Karpas-422 (cell line): ENCODE measurements at regions not wholly inside any gene's neighbourhood (a gene's known extent, or its start where the extent isn't known, plus 50 kb on each side); places are given as distances from the start of the nearest gene placed in this dataset.
"Not testable (repeated sequence)": the region's sequence is repeated elsewhere in the genome, so short reads cannot be mapped to it uniquely, and the experiment has no call there.

Experiments
- DNase-seq: peaks from one replicate; pipeline ENCODE4 v3.0.0-alpha.2; 2015
- H2AFZ ChIP-seq: fragments of 200-600 bp; sonication (generic); 2 replicates; pipeline ENCODE4 v1.6.1; 2014; ENCODE audit warnings: antibody characterized with exemption, low read length, mixed read lengths
- H3K27ac ChIP-seq: fragments of 200-600 bp; sonication (generic); 2 replicates; pipeline ENCODE4 v1.5.1; 2014; ENCODE audit warnings: mild to moderate bottlenecking, low read length, moderate library complexity
- H3K27me3 ChIP-seq: fragments of 200-600 bp; sonication (generic); 2 replicates; pipeline ENCODE4 v1.6.1; 2014; ENCODE audit warnings: low read length, mixed read lengths
- H3K36me3 ChIP-seq: fragments of 200-600 bp; sonication (generic); 2 replicates; pipeline ENCODE4 v1.6.1; 2014; ENCODE audit warnings: low read length, mixed read lengths; ENCODE audit not compliant: insufficient read depth
- H3K4me1 ChIP-seq: fragments of 200-600 bp; sonication (generic); 2 replicates; pipeline ENCODE4 v1.6.1; 2014; ENCODE audit warnings: mild to moderate bottlenecking, low read length, mixed read lengths
- H3K4me2 ChIP-seq: fragments of 200-600 bp; sonication (generic); 2 replicates; pipeline ENCODE4 v1.6.1; 2014; ENCODE audit warnings: low read length, low read depth, mild to moderate bottlenecking; ENCODE audit not compliant: poor library complexity, severe bottlenecking
- H3K4me3 ChIP-seq: fragments of 200-600 bp; sonication (generic); 2 replicates; pipeline ENCODE4 v1.5.1; 2014; ENCODE audit warnings: mild to moderate bottlenecking, antibody characterized with exemption, low read length, mixed read lengths
- H3K79me2 ChIP-seq: fragments of 200-600 bp; sonication (generic); 2 replicates; pipeline ENCODE4 v1.6.1; 2014; ENCODE audit warnings: mild to moderate bottlenecking, low read length, mixed read lengths
- H3K9ac ChIP-seq: fragments of 200-600 bp; sonication (generic); 2 replicates; pipeline ENCODE4 v1.6.0; 2014; ENCODE audit warnings: low read length
- H3K9me2 ChIP-seq: fragments of 200-600 bp; sonication (generic), shearing (Covaris generic); replicated peaks from 2 replicates; pipeline ENCODE4 v1.6.0; 2014; ENCODE audit warnings: mild to moderate bottlenecking, low read length, moderate library complexity; ENCODE audit not compliant: insufficient read depth
- H3K9me3 ChIP-seq: fragments of 300-700, 200-600 bp; sonication (generic); 2 replicates; pipeline ENCODE4 v1.6.1; 2014; ENCODE audit warnings: low read length, mixed read lengths
- H4K20me1 ChIP-seq: fragments of 200-600 bp; sonication (generic); 2 replicates; pipeline ENCODE4 v1.6.1; 2014; ENCODE audit warnings: mild to moderate bottlenecking, antibody characterized with exemption, low read length, low read depth; ENCODE audit not compliant: insufficient read depth

DNA sequence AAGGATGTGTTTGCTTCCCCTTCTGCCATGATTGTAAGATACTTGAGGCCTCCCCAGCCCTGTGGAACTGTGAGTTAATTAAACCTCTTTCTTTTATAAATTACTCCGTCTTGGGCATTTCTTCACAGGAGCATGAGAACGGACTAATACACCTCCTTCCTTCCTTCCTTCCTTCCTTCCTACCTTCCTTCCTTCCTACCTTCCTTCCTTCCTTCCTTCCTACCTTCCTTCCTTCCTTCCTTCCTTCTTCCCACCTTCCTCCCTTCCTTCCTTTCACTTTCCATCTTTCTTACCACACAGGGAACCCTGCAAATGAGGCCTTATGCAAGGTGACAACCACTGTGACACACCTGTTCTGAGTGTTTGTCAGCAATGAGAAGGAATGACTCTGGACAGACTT lies 141.3 kb upstream of the EXOC2 start:
- H3K27me3 ChIP-seq = no peaks in the 10 kb centered on the region
- H3K79me2 ChIP-seq = no peaks in the 10 kb centered on the region
- H4K20me1 ChIP-seq = no peaks in the 10 kb centered on the region
- no peak overlapping the region for H3K9ac ChIP-seq
- H3K27ac ChIP-seq = no peak overlapping the region
- H3K36me3 ChIP-seq = no peaks in the 10 kb centered on the region
- no peak overlapping the region for H3K4me3 ChIP-seq
- H3K9me2 ChIP-seq = no peaks in the 10 kb centered on the region
- no peaks in the 10 kb centered on the region for H3K4me1 ChIP-seq
- H3K4me2 ChIP-seq = no peak overlapping the region
- DNase-seq = no peak
- no peaks in the 10 kb centered on the region for H3K9me3 ChIP-seq
- no peak overlapping the region for H2AFZ ChIP-seq

DNA sequence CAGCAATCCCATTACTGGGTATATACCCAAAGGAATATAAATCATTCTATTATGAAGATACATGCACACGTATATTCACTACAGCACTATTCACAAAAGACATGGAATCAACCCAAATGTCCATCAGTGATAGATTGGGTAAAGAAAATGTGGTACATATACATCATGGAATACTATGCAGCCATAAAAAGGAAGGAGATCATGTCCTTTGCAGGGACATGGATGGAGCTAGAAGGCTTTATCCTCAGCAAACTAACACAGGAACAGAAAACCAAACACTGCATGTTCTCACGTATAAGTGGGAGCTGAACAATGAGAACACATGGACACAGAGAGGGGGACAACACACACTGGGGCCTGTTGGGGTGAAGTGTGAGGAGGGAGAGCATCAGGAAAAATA lies 139.9 kb upstream of the EXOC2 start:
- not testable (repeated sequence) for H4K20me1 ChIP-seq, H3K9ac ChIP-seq, H3K4me2 ChIP-seq, H3K9me3 ChIP-seq, H3K4me3 ChIP-seq, H3K9me2 ChIP-seq, DNase-seq, H3K4me1 ChIP-seq, H3K27ac ChIP-seq, H2AFZ ChIP-seq, H3K27me3 ChIP-seq, H3K36me3 ChIP-seq, H3K79me2 ChIP-seq

DNA sequence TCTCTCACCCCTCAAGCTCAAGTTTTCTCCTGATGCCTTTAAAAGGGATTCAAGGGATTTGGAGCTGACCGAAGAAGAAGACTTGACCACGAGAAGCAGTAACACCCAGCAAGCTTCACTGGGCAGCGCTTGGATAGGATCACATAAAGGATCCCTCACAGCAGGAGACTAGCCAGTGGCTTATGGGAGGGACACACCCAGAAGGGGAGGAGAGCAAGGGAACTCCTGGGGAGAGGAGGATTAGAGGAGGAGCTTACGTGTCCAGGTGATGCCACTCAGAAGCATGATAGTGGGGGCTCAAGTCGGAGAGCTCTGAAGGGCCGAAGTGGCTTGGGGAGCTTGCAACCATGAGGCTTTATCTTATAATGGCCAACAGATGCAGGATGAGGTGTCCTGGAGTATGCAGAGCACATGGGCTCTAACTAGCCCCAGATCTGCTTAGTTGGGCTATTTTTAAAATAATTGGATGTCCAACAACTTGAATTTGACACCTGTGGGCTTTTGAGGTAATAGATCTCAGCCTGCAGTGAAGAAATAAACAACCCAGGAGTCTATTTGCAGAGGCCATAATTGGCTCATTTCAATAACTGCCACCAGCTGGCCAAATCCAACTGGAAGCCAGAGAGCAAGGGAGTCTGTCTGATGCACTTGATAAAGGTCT lies 137.9 kb upstream of the EXOC2 start:
- no peaks in the 10 kb centered on the region for H3K27me3 ChIP-seq
- H2AFZ ChIP-seq = no peak overlapping the region
- H3K79me2 ChIP-seq = no peaks in the 10 kb centered on the region
- no peaks in the 10 kb centered on the region for H3K9me2 ChIP-seq
- no peak overlapping the region for H3K27ac ChIP-seq
- no peaks in the 10 kb centered on the region for H3K36me3 ChIP-seq
- no peaks in the 10 kb centered on the region for H4K20me1 ChIP-seq
- H3K9ac ChIP-seq = no peak overlapping the region
- no peak for DNase-seq
- H3K4me3 ChIP-seq = no peak overlapping the region
- H3K4me2 ChIP-seq = no peak overlapping the region
- no peaks in the 10 kb centered on the region for H3K9me3 ChIP-seq
- no peaks in the 10 kb centered on the region for H3K4me1 ChIP-seq

DNA sequence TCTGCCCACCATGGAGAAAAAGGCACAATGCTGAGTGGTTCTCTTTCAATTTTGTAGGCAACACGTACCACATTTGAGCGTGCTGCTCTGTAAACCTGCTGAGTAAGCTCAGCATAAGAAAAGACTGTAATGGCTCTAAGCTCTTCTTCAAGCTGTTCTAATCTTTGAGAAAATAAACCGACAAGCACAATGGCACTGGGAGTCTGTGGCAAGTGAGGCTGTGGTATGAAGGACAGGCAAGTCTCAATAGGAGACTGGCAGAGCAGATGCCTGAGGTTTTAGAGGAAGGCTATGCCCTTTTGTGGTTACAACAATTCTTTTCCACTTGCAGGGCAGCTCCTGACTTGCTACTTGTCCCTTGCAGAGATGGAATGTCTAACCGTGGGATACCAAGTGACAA lies 136.7 kb upstream of the EXOC2 start:
- Histone ChIP-seq H2AFZ (no peak overlapping the region), H3K4me2 (no peak overlapping the region), H3K79me2 (no peaks in the 10 kb centered on the region), H3K4me1 (no peaks in the 10 kb centered on the region), H3K36me3 (no peaks in the 10 kb centered on the region), H4K20me1 (no peaks in the 10 kb centered on the region), H3K27ac (no peak overlapping the region), H3K9me3 (no peaks in the 10 kb centered on the region), H3K27me3 (no peaks in the 10 kb centered on the region), H3K4me3 (no peak overlapping the region), H3K9me2 (no peaks in the 10 kb centered on the region), H3K9ac (no peak overlapping the region)
- no peak for DNase-seq

DNA sequence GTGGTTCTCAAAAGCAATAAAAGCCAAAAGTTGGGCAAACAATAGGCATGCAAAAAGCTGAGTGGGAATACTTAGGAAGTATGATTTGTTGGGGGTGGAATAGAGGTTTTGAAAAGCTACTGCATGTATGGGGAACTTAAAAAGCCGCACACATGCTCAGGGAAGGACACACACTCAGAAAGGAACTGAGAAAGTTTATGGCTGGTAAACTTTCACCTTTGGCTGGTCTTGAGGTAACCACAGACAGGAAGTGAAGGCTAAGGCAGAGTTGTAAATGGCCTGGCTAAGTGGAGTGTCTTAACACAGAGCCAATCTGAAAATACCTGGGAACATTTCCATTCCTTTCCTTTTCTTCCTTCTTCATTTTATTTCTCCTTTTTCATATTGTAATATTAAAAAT lies 134.5 kb upstream of the EXOC2 start:
- Histone ChIP-seq H3K27me3 (no peaks in the 10 kb centered on the region), H4K20me1 (no peaks in the 10 kb centered on the region), H2AFZ (no peak overlapping the region), H3K4me1 (no peaks in the 10 kb centered on the region), H3K9me3 (no peaks in the 10 kb centered on the region), H3K36me3 (no peaks in the 10 kb centered on the region), H3K9me2 (no peaks in the 10 kb centered on the region), H3K27ac (no peak overlapping the region), H3K79me2 (no peaks in the 10 kb centered on the region), H3K4me2 (no peak overlapping the region), H3K9ac (no peak overlapping the region), H3K4me3 (no peak overlapping the region)
- no peak for DNase-seq

DNA sequence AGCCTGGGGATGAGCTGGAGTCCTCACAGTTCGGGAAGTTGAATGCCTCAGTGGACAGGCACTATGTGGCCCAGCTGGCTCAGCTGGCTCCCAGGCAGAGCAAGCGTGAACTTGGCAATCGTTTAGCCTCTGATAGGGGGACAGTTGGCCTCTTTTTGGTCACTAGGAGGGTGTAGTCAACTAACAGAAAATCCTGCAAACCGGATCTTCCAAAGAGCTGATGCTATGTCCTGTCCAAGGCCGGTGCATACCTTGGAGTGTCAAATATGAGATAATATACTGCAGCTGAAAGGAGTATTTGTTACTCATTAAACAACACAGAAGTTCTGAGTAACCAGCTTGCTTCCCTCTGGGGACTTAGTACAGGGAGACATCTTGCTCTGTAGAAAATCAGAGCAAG lies 126.2 kb upstream of the EXOC2 start:
- Histone ChIP-seq H3K27me3 (no peaks in the 10 kb centered on the region), H3K27ac (no peak overlapping the region), H2AFZ (no peak overlapping the region), H3K9me2 (no peaks in the 10 kb centered on the region), H3K4me3 (no peak overlapping the region), H3K36me3 (no peaks in the 10 kb centered on the region), H3K9ac (no peak overlapping the region), H4K20me1 (no peaks in the 10 kb centered on the region), H3K4me1 (no peaks in the 10 kb centered on the region), H3K4me2 (no peak overlapping the region), H3K9me3 (no peaks in the 10 kb centered on the region), H3K79me2 (no peaks in the 10 kb centered on the region)
- no peak for DNase-seq

DNA sequence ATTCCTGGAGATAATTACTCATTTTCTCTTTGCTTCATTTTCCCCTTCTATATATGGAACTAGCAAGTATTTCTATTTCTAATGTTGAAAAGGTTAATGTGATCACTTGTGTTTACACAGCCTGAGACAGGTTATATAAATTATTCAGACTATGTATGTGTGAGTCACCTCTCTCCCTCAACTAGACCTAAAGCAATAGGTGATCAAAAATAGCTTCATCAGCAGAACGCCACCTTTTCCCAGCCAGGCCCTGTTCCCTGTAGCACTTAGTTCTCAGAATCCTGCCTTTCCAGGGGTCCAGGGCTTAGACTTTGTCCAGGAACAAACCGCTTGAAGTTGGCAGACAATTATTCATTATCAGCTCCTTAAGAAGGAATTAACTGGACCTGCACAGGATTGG lies 125.3 kb upstream of the EXOC2 start:
- Histone ChIP-seq H3K9me2 (no peaks in the 10 kb centered on the region), H3K4me2 (no peak overlapping the region), H3K27ac (no peak overlapping the region), H4K20me1 (no peaks in the 10 kb centered on the region), H3K4me1 (no peaks in the 10 kb centered on the region), H3K79me2 (no peaks in the 10 kb centered on the region), H2AFZ (no peak overlapping the region), H3K4me3 (no peak overlapping the region), H3K9ac (no peak overlapping the region), H3K36me3 (no peaks in the 10 kb centered on the region), H3K9me3 (no peaks in the 10 kb centered on the region), H3K27me3 (no peaks in the 10 kb centered on the region)
- no peak for DNase-seq

DNA sequence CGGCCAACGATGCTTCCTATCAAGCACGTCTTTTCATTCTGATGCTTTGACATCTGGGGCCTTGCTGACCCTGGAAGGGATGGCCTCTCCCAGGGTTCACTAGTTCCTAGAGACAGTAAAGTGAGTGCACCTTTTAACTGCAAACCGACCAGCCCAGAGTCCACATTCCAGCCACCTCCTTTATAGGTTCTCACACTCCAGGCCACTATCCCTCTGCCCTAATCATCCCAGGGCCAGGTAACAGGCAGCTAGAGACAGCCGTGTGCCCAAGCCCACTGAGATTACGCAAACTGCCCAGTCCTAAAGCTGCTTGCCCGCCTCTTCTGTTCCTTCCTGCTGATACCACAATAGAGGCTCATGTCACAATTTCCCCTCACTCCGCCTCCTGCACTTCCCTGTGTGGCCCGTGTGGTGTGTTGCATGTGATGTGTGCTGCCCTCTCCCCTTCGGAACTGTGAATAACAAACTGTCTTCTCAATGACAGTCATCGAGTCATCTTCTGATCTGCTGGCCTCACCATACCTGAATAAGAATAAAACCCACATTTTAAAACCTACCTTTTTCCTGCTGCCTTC lies 123.7 kb upstream of the EXOC2 start:
- H3K36me3 ChIP-seq = no peaks in the 10 kb centered on the region
- H3K4me2 ChIP-seq = no peak overlapping the region
- no peaks in the 10 kb centered on the region for H3K9me3 ChIP-seq
- H3K4me1 ChIP-seq = no peaks in the 10 kb centered on the region
- H3K9me2 ChIP-seq = no peaks in the 10 kb centered on the region
- H4K20me1 ChIP-seq = no peaks in the 10 kb centered on the region
- H3K79me2 ChIP-seq = no peaks in the 10 kb centered on the region
- DNase-seq = no peak
- no peak overlapping the region for H3K27ac ChIP-seq
- H3K27me3 ChIP-seq = no peaks in the 10 kb centered on the region
- H3K9ac ChIP-seq = no peak overlapping the region
- no peak overlapping the region for H3K4me3 ChIP-seq
- no peak overlapping the region for H2AFZ ChIP-seq
